ENCODE measurements at regions not wholly inside any gene's neighbourhood (a gene's known extent, or its start where the extent isn't known, plus 50 kb on each side); places are given as distances from the start of the nearest gene placed in this dataset.

GRCh38 chr10:107433605-107434004 lies 269.1 kb upstream of the SORCS1 start:
- no peak overlapping the region for H3K27ac ChIP-seq (ENCODE audit: low read length in 2 of 2)
- H3K79me2 ChIP-seq (ENCODE audit: control insufficient read depth, insufficient read depth, low read length) = no peaks in the 10 kb centered on the region
- Mint-ChIP-seq H3K4me1 (peaks cover 14% of the 10 kb centered on the region), H3K9me3 (ENCODE audit: insufficient read depth) (peaks cover 3% of the 10 kb centered on the region), H3K4me3 (no peak overlapping the region), H3K27ac (no peak overlapping the region), H3K27me3 (no peaks in the 10 kb centered on the region)
- no peaks in the 10 kb centered on the region for H3K27me3 ChIP-seq (replicated peaks in 1 of 4; ENCODE audit: control extremely low read depth in 1 of 4, control insufficient read depth in 3 of 4, insufficient read depth in 4 of 4, low read length in 3 of 4)
- H3K9ac ChIP-seq (ENCODE audit: low read length) = no peak overlapping the region
- intact Hi-C loops (cut with micrococcal nuclease) = no loop called here
- no peak overlapping the region for H3K4me2 ChIP-seq (replicated peaks; ENCODE audit: low read depth, low read length, poor library complexity, severe bottlenecking)
- H3K36me3 ChIP-seq (replicated peaks in 1 of 2; ENCODE audit: control extremely low read depth in 1 of 2, control insufficient read depth in 1 of 2, extremely low read depth in 1 of 2, insufficient read depth in 2 of 2, low read length in 1 of 2) = no peaks in the 10 kb centered on the region
- ChIA-PET POLR2A (no interaction called here), CTCF (no interaction called here)
- H3K4me1 ChIP-seq (ENCODE audit: control insufficient read depth in 2 of 2, insufficient read depth in 2 of 2, low read length in 2 of 2) = peaks cover 0 to 39% of the 10 kb centered on the region in 2 donors
- TF ChIP-seq EZH2 (IDR thresholded peaks at IDR 0.05; ENCODE audit: borderline replicate concordance, insufficient read depth, low read depth, low read length, poor library complexity, severe bottlenecking) (no peak), CTCF (IDR thresholded peaks at IDR 0.05) (no peak)
- no peaks in the 10 kb centered on the region for H3K9me3 ChIP-seq (ENCODE audit: control extremely low read depth in 1 of 3, control insufficient read depth in 2 of 3, insufficient read depth in 1 of 3, low read length in 2 of 3)
- ATAC-seq (ENCODE audit: low read depth) (no peak), DNase-seq (no peak)
- no peak overlapping the region for H2AFZ ChIP-seq (ENCODE audit: insufficient read depth, low read depth, low read length, poor library complexity, severe bottlenecking)
- no peak overlapping the region for H3K4me3 ChIP-seq (ENCODE audit: control extremely low read depth in 1 of 5, extremely low read depth in 1 of 5, insufficient read depth in 1 of 5, low read depth in 2 of 5, low read length in 4 of 5)
- H4K20me1 ChIP-seq (ENCODE audit: control insufficient read depth, insufficient read depth, low read length, poor library complexity, severe bottlenecking) = no peaks in the 10 kb centered on the region
- no CpG with 5 or more reads among the region's 3 CpGs for WGBS (ENCODE audit: insufficient coverage)

- 92% methylated on average over 4 of the region's 6 CpGs for WGBS (ENCODE audit: insufficient coverage)
- Histone ChIP-seq H2AFZ (ENCODE audit: insufficient read depth, low read depth, low read length, poor library complexity, severe bottlenecking) (no peak overlapping the region), H3K27me3 (replicated peaks in 1 of 4; ENCODE audit: control extremely low read depth in 1 of 4, control insufficient read depth in 3 of 4, insufficient read depth in 4 of 4, low read length in 3 of 4) (no peaks in the 10 kb centered on the region), H3K4me1 (ENCODE audit: control insufficient read depth in 2 of 2, insufficient read depth in 2 of 2, low read length in 2 of 2) (peaks cover 0 to 20% of the 10 kb centered on the region in 2 donors), H4K20me1 (ENCODE audit: control insufficient read depth, insufficient read depth, low read length, poor library complexity, severe bottlenecking) (no peaks in the 10 kb centered on the region), H3K9me3 (ENCODE audit: control extremely low read depth in 1 of 3, control insufficient read depth in 2 of 3, insufficient read depth in 1 of 3, low read length in 2 of 3) (no peaks in the 10 kb centered on the region), H3K27ac (ENCODE audit: low read length in 2 of 2) (no peak overlapping the region), H3K4me3 (ENCODE audit: control extremely low read depth in 1 of 5, extremely low read depth in 1 of 5, insufficient read depth in 1 of 5, low read depth in 2 of 5, low read length in 4 of 5) (no peak overlapping the region), H3K9ac (ENCODE audit: low read length) (no peak overlapping the region), H3K4me2 (replicated peaks; ENCODE audit: low read depth, low read length, poor library complexity, severe bottlenecking) (no peak overlapping the region), H3K79me2 (ENCODE audit: control insufficient read depth, insufficient read depth, low read length) (no peaks in the 10 kb centered on the region), H3K36me3 (replicated peaks in 1 of 2; ENCODE audit: control extremely low read depth in 1 of 2, control insufficient read depth in 1 of 2, extremely low read depth in 1 of 2, insufficient read depth in 2 of 2, low read length in 1 of 2) (no peaks in the 10 kb centered on the region)
- ATAC-seq (ENCODE audit: low read depth) (no peak), DNase-seq (no peak)
- H3K27me3 Mint-ChIP-seq = no peaks in the 10 kb centered on the region
- intact Hi-C loops (cut with micrococcal nuclease) = no loop called here
- H3K27ac Mint-ChIP-seq = no peak overlapping the region
- peaks cover 16% of the 10 kb centered on the region for H3K4me1 Mint-ChIP-seq
- H3K4me3 Mint-ChIP-seq = no peak overlapping the region
- ChIA-PET POLR2A (no interaction called here), CTCF (no interaction called here)
- TF ChIP-seq CTCF (IDR thresholded peaks at IDR 0.05) (no peak), EZH2 (IDR thresholded peaks at IDR 0.05; ENCODE audit: borderline replicate concordance, insufficient read depth, low read depth, low read length, poor library complexity, severe bottlenecking) (no peak)
- peaks cover 2% of the 10 kb centered on the region for H3K9me3 Mint-ChIP-seq (ENCODE audit: insufficient read depth)
These were observed 265.9 kb upstream of the SORCS1 start for GRCh38 chr10:107430446-107430845.

All from B cell (primary cell).